BE2C (cell line): ENCODE measurements at regions not wholly inside any gene's neighbourhood (a gene's known extent, or its start where the extent isn't known, plus 50 kb on each side); places are given as distances from the start of the nearest gene placed in this dataset.
"Not testable (repeated sequence)": the region's sequence is repeated elsewhere in the genome, so short reads cannot be mapped to it uniquely, and the experiment has no call there.

Experiments
- DNase-seq: peaks from one replicate; pipeline ENCODE4 v3.0.0-alpha.2; 2020
- H3K27me3 ChIP-seq: fragments of 250-450 bp; sonication (Bioruptor Pico); 2 replicates; pipeline ENCODE4 v1.5.1; 2020; ENCODE audit warnings: mild to moderate bottlenecking
- H3K36me3 ChIP-seq: fragments of 250-450 bp; sonication (Bioruptor Pico); 2 replicates; pipeline ENCODE4 v1.5.1; 2020; ENCODE audit warnings: mild to moderate bottlenecking
- H3K4me1 ChIP-seq: fragments of 250-450 bp; sonication (Bioruptor Pico); 2 replicates; pipeline ENCODE4 v1.5.1; 2020
- H3K4me3 ChIP-seq: 2 replicates; pipeline ENCODE4 v1.5.1; 2011; ENCODE audit warnings: low read depth, low read length
- H3K9me3 ChIP-seq: fragments of 250-450 bp; sonication (Bioruptor Pico); 2 replicates; pipeline ENCODE4 v1.5.1; 2020
- TF ChIP-seq, protein P1 (sequence below): IDR thresholded peaks from 2 replicates; pipeline ENCODE4 v1.5.1; 2012; ENCODE audit warnings: mild to moderate bottlenecking, low read depth, low read length

GRCh38 chr19:28581468-28581770 lies 631.5 kb downstream of the UQCRFS1 start:
- Histone ChIP-seq H3K27me3 (no peaks in the 10 kb centered on the region), H3K36me3 (no peaks in the 10 kb centered on the region), H3K4me1 (no peaks in the 10 kb centered on the region), H3K4me3 (no peak overlapping the region), H3K9me3 (no peaks in the 10 kb centered on the region)
- DNase-seq: no peak
- TF ChIP-seq, protein P1, sequence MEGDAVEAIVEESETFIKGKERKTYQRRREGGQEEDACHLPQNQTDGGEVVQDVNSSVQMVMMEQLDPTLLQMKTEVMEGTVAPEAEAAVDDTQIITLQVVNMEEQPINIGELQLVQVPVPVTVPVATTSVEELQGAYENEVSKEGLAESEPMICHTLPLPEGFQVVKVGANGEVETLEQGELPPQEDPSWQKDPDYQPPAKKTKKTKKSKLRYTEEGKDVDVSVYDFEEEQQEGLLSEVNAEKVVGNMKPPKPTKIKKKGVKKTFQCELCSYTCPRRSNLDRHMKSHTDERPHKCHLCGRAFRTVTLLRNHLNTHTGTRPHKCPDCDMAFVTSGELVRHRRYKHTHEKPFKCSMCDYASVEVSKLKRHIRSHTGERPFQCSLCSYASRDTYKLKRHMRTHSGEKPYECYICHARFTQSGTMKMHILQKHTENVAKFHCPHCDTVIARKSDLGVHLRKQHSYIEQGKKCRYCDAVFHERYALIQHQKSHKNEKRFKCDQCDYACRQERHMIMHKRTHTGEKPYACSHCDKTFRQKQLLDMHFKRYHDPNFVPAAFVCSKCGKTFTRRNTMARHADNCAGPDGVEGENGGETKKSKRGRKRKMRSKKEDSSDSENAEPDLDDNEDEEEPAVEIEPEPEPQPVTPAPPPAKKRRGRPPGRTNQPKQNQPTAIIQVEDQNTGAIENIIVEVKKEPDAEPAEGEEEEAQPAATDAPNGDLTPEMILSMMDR: no peak

DNA sequence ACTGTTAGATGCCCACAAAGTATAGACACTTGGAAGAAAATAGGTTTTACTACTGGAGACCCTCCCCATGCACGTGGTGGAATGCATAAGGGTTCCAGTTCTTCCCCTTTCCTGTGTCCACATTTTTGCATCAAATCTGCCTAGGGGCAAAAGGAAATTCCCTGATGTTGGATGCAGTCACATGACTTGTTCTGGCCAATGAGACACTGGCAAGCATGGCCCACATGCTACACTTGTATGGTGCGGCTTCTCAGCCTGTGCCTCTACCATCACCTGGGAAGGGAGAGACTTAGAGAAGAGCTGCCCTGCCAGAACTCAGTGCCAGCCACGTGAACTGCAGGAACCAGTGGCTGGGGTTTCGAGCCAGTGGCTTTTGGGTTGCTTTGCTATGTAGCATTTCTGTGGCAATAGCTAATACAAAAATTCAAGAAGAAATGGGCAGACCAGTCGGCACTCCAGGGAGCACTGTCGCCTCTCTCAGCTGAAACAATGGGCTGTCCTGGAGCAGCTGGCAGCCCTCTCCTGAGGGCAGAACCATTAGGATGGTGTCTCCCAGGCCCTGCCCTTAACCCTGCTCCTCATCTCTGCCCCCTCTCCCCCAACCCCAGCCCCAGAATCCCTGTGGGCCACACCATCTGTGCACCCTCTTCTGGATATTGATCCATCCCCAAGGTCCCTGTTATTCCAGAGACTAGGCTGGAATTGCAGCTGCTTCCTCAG lies 634.0 kb downstream of the UQCRFS1 start:
- no peaks in the 10 kb centered on the region for H3K9me3 ChIP-seq
- TF ChIP-seq, protein P1: no peak
- no peak overlapping the region for H3K4me3 ChIP-seq
- H3K4me1 ChIP-seq: no peaks in the 10 kb centered on the region
- no peaks in the 10 kb centered on the region for H3K36me3 ChIP-seq
- DNase-seq: no peak
- H3K27me3 ChIP-seq: no peaks in the 10 kb centered on the region

GRCh38 chr19:28578208-28578607 lies 634.7 kb downstream of the UQCRFS1 start:
- Histone ChIP-seq H3K4me3 (no peak overlapping the region), H3K4me1 (no peaks in the 10 kb centered on the region), H3K36me3 (no peaks in the 10 kb centered on the region), H3K9me3 (no peaks in the 10 kb centered on the region), H3K27me3 (no peaks in the 10 kb centered on the region)
- TF ChIP-seq, protein P1: no peak
- no peak for DNase-seq

DNA sequence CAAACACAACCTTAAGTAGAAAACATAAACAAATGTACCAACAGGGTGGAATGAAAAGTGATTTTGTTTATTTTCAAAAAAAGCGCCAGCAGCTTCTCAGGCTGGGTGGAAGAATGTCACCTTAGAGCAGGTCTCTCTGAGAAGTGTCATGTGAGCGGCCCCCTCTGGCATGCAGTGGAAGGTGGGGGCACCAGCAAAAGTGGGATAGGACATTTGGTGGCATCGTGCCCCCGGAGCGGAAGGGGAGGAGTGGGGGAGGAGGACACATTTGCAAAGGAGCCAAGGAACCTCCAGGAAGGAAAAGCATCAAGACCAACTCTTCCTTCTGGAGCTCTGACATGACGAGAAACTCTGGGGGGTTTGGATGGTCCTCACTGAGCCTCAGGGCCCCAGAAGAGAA lies 635.3 kb downstream of the UQCRFS1 start:
- Histone ChIP-seq H3K36me3 (no peaks in the 10 kb centered on the region), H3K4me1 (no peaks in the 10 kb centered on the region), H3K9me3 (no peaks in the 10 kb centered on the region), H3K27me3 (no peaks in the 10 kb centered on the region), H3K4me3 (no peak overlapping the region)
- TF ChIP-seq, protein P1: no peak
- no peak for DNase-seq

- no peak for DNase-seq
- no peak overlapping the region for H3K4me3 ChIP-seq
- H3K9me3 ChIP-seq: no peaks in the 10 kb centered on the region
- H3K27me3 ChIP-seq: no peaks in the 10 kb centered on the region
- H3K36me3 ChIP-seq: no peaks in the 10 kb centered on the region
- TF ChIP-seq, protein P1: no peak
- no peaks in the 10 kb centered on the region for H3K4me1 ChIP-seq
These were observed 635.7 kb downstream of the UQCRFS1 start for GRCh38 chr19:28577233-28577632.

DNA sequence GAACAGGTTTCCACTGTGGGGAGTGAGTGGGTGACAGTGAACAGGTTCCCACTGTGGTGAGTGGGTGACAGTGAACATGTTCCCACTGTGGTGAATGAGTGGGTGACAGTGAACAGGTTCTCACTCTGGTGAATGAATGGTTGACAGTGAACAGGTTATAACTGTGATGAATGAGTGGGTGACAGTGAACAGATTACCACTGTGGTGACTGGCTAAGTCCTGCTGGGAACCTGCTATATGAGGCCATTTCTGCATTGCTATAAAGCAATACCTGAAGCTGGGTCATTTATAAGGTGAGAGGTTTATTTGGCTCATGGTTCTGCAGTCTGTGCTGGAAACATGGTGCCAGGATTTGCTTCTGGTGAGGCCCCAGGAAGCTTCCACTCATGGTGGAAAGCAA lies 637.1 kb downstream of the UQCRFS1 start:
- H3K4me1 ChIP-seq: no peaks in the 10 kb centered on the region
- H3K27me3 ChIP-seq: no peaks in the 10 kb centered on the region
- no peaks in the 10 kb centered on the region for H3K9me3 ChIP-seq
- no peak overlapping the region for H3K4me3 ChIP-seq
- TF ChIP-seq, protein P1: no peak
- DNase-seq: no peak
- no peaks in the 10 kb centered on the region for H3K36me3 ChIP-seq

DNA sequence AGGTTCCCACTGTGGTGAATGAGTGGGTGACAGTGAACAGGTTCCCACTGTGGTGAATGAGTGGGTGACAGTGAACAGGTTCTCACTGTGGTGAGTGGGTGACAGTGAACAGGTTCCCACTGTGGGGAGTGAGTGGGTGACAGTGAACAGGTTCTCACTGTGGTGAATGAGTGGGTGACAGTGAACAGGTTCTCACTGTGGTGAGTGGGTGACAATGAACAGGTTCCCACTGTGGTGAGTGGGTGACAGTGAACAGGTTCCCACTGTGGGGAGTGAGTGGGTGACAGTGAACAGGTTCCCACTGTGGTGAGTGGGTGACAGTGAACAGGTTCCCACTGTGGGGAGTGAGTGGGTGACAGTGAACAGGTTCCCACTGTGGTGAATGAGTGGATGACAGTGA lies 637.6 kb downstream of the UQCRFS1 start:
- H3K4me3 ChIP-seq, H3K36me3 ChIP-seq, H3K4me1 ChIP-seq, H3K27me3 ChIP-seq, DNase-seq, H3K9me3 ChIP-seq: not testable (repeated sequence)
